Peyer's patch (tissue), 4 donors: ENCODE measurements at regions not wholly inside any gene's neighbourhood (a gene's known extent, or its start where the extent isn't known, plus 50 kb on each side); places are given as distances from the start of the nearest gene placed in this dataset.

Experiments used
- CTCF ChIP-seq, 6 experiments: fragments of 450-650 bp in 4 of 6; fragments of 200-600 bp in 2 of 6; sonication (generic) in 1 of 6; IDR thresholded peaks; one replicate each; pipeline ENCODE4 v1.5.1; 2017 to 2019; ENCODE audit warnings: antibody characterized with exemption in 6 of 6, mild to moderate bottlenecking in 3 of 6, moderate library complexity in 1 of 6
- POLR2A ChIP-seq, 2 donors: fragments of 450-650 bp; IDR thresholded peaks; one replicate each; pipeline ENCODE4 v1.5.1; 2017; ENCODE audit warnings: antibody characterized with exemption in 2 of 2, mild to moderate bottlenecking in 2 of 2, moderate library complexity in 2 of 2

DNA sequence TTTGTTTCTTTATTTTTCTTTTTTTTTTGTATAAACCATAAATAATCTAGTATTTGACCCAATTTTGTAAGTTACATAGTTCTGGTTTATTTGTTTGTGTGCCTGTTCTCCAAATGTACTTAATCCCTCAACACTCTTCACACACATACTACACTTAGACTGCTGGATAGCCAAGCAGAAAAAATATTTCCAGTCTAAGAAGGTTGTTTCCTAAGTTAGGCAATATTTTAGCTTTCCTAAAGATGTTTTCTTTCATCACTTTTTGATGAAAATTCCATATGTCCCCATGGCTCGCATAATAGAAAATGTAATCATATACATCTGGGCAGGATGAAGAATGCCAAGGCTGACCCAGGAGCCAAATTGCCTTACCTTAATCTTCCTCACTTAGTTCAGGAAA is 105.3 kb downstream of the PPP1R3A start:
- TF ChIP-seq CTCF (IDR thresholded peaks at IDR 0.05) (no peak), POLR2A (IDR thresholded peaks at IDR 0.05) (no peak)
